ENCODE measurements at regions not wholly inside any gene's neighbourhood (a gene's known extent, or its start where the extent isn't known, plus 50 kb on each side); places are given as distances from the start of the nearest gene placed in this dataset.
A peak's percentile ranks its signal among the peaks of the same experiment; 100 is the strongest.

- peak; percentile 79; the same call in 1 of the 2 replicates for TF ChIP-seq TFDP1 (CRISPR knock-in tag; IDR thresholded peaks at IDR 0.05; ENCODE audit: borderline replicate concordance)
- TF ChIP-seq KMT2B (CRISPR knock-in tag; IDR thresholded peaks at IDR 0.05) = peak; percentile 29; the same call in 1 of the 2 replicates
- TF ChIP-seq KMT2A (CRISPR knock-in tag; IDR thresholded peaks at IDR 0.05) = peak; percentile 43; the same call in 1 of the 2 replicates
- TF ChIP-seq ZNF496 (CRISPR knock-in tag; IDR thresholded peaks at IDR 0.05; ENCODE audit: insufficient replicate concordance) = no peak
- peak; percentile 79; the same call in 1 of the 2 replicates for TF ChIP-seq TARDBP (CRISPR knock-in tag; IDR thresholded peaks at IDR 0.05)
- no peak for TF ChIP-seq ZNF432 (CRISPR knock-in tag; IDR thresholded peaks at IDR 0.05; ENCODE audit: borderline replicate concordance)
- no peak for TF ChIP-seq CEBPB (IDR thresholded peaks at IDR 0.05; ENCODE audit: borderline replicate concordance, low read depth, low read length)
- no peak for TF ChIP-seq CREBL2 (CRISPR knock-in tag; IDR thresholded peaks at IDR 0.05; ENCODE audit: borderline replicate concordance)
- no peak for TF ChIP-seq ZKSCAN1 (IDR thresholded peaks at IDR 0.05; ENCODE audit: low read length)
- peak; percentile 79; the same call in 1 of the 2 replicates for TF ChIP-seq BRF2 (CRISPR knock-in tag; IDR thresholded peaks at IDR 0.05)
- no peak for TF ChIP-seq SKIL (CRISPR knock-in tag; IDR thresholded peaks at IDR 0.05; ENCODE audit: borderline replicate concordance)
- TF ChIP-seq ZNF547 (CRISPR knock-in tag; IDR thresholded peaks at IDR 0.05) = peak; percentile 69
- TF ChIP-seq CCAR2 (optimal IDR thresholded peaks at IDR 0.05; ENCODE audit: low read depth, low read length) = no peak
- TF ChIP-seq REXO4 (CRISPR knock-in tag; IDR thresholded peaks at IDR 0.05; ENCODE audit: borderline replicate concordance) = no peak
- peak; percentile 97 for TF ChIP-seq KDM3A (CRISPR knock-in tag; IDR thresholded peaks at IDR 0.05; ENCODE audit: low read depth)
- no peak for TF ChIP-seq CBX2 (IDR thresholded peaks at IDR 0.05; ENCODE audit: low read depth, low read length)
- 0 out of 2 replicates have a peak, but pooled peaks have one; percentile 26 for TF ChIP-seq CBX2 (CRISPR knock-in tag; IDR thresholded peaks at IDR 0.05; ENCODE audit: low read depth)
- no peak for TF ChIP-seq KAT2B (IDR thresholded peaks at IDR 0.05; ENCODE audit: borderline replicate concordance, low read depth, low read length)
- TF ChIP-seq GFI1 (CRISPR knock-in tag; IDR thresholded peaks at IDR 0.05; ENCODE audit: borderline replicate concordance) = no peak; the same call in 1 of the 2 replicates
- TF ChIP-seq TIGD3 (CRISPR knock-in tag; IDR thresholded peaks at IDR 0.05; ENCODE audit: borderline replicate concordance) = no peak
- TF ChIP-seq CHD4 (IDR thresholded peaks at IDR 0.05; ENCODE audit: borderline replicate concordance, low read length) = no peak
- no peak for TF ChIP-seq CENPBD1 (CRISPR knock-in tag; IDR thresholded peaks at IDR 0.05; ENCODE audit: borderline replicate concordance, low read depth)
- no peak for TF ChIP-seq CENPX (CRISPR knock-in tag; IDR thresholded peaks at IDR 0.05)
Observed at GRCh38 chr11:15650105-15650938, 535.6 kb downstream of the INSC start (continued).
